Vagina (tissue), 2 donors: ENCODE measurements at regions not wholly inside any gene's neighbourhood (a gene's known extent, or its start where the extent isn't known, plus 50 kb on each side); places are given as distances from the start of the nearest gene placed in this dataset.

Experiments
- DNase-seq, 2 donors: peaks; one replicate each; pipeline ENCODE4 v3.0.0-alpha.2; 2017; ENCODE audit errors: extremely low spot score in 2 of 2
- H3K27ac ChIP-seq: fragments of 200-600 bp; sonication (generic); one replicate; pipeline ENCODE4 v1.5.1; 2019
- H3K27me3 ChIP-seq: fragments of 200-600 bp; sonication (generic); one replicate; pipeline ENCODE4 v1.5.1; 2019
- H3K36me3 ChIP-seq, 2 donors: fragments of 200-600 bp; sonication (generic); one replicate each; pipeline ENCODE4 v1.5.1; 2017 to 2019
- H3K4me1 ChIP-seq: fragments of 200-600 bp; sonication (generic); one replicate; pipeline ENCODE4 v1.5.1; 2019
- H3K4me3 ChIP-seq, 2 donors: fragments of 200-600 bp; sonication (generic); 1 replicate in 1 of 2; 2 replicates in 1 of 2; pipeline ENCODE4 v1.5.1; 2016 to 2019
- H3K9me3 ChIP-seq: fragments of 200-600 bp; sonication (generic); one replicate; pipeline ENCODE4 v1.5.1; 2019
- CTCF ChIP-seq, 3 experiments: fragments of 450-650 bp in 2 of 3; fragments of 200-600 bp in 1 of 3; sonication (generic) in 1 of 3; IDR thresholded peaks; one replicate each; pipeline ENCODE4 v1.5.1; 2017 to 2019; ENCODE audit warnings: antibody characterized with exemption in 3 of 3, mild to moderate bottlenecking in 2 of 3, moderate library complexity in 2 of 3
- POLR2A ChIP-seq, 2 donors: fragments of 450-650 bp; IDR thresholded peaks; one replicate each; pipeline ENCODE4 v1.6.1; 2017; ENCODE audit warnings: antibody characterized with exemption in 2 of 2, mild to moderate bottlenecking in 2 of 2, moderate library complexity in 2 of 2
- POLR2AphosphoS5 ChIP-seq, 2 donors: sonication (generic); formaldehyde crosslinking; IDR thresholded peaks; one replicate each; pipeline ENCODE4 v1.9.0; 2017; ENCODE audit warnings: antibody characterized with exemption in 2 of 2, mild to moderate bottlenecking in 2 of 2, low read depth in 1 of 2; ENCODE audit not compliant: insufficient read depth in 1 of 2
- intact Hi-C: fragments of 100-400 bp; cut with DNase I; formaldehyde crosslinking; loops from one replicate; pipeline ENCODE4 v1.15.1; 2023

GRCh38 chr3:115533218-115533617 is 90.1 kb upstream of the GAP43 start:
- Histone ChIP-seq H3K27me3 (no peaks in the 10 kb centered on the region), H3K36me3 (no peaks in the 10 kb centered on the region), H3K9me3 (no peaks in the 10 kb centered on the region), H3K4me1 (no peaks in the 10 kb centered on the region), H3K27ac (no peak overlapping the region), H3K4me3 (no peak overlapping the region)
- intact Hi-C loops: no loop called here
- no peak for DNase-seq
- TF ChIP-seq POLR2A (IDR thresholded peaks at IDR 0.05): no peak
- no peak for TF ChIP-seq POLR2AphosphoS5 (IDR thresholded peaks at IDR 0.05; ENCODE audit: insufficient read depth in 1 of 2, low read depth in 1 of 2)
- TF ChIP-seq CTCF (IDR thresholded peaks at IDR 0.05): no peak

DNA sequence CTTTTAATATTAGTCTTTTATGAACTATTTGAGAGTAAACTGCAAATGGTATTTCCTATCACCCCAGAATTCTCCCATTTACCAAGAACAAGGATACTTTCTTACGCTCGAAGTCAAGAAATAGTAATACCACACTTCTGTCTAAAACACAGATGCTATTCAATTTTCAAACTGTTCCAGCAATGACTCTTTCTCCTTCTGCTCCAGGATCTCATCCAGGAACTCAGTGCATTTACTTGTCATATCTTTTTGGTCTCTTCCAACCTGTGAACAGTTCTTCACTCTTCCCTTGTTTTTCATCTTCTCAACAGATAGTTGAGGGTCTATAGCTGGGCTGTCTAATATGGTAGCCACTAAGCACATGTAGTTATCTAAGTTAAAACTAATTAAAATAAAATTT is 87.1 kb upstream of the GAP43 start:
- DNase-seq: no peak
- no peaks in the 10 kb centered on the region for H3K4me1 ChIP-seq
- H3K36me3 ChIP-seq: no peaks in the 10 kb centered on the region
- TF ChIP-seq POLR2A (IDR thresholded peaks at IDR 0.05): no peak
- TF ChIP-seq CTCF (IDR thresholded peaks at IDR 0.05): no peak
- TF ChIP-seq POLR2AphosphoS5 (IDR thresholded peaks at IDR 0.05; ENCODE audit: insufficient read depth in 1 of 2, low read depth in 1 of 2): no peak
- H3K9me3 ChIP-seq: no peaks in the 10 kb centered on the region
- no peaks in the 10 kb centered on the region for H3K27me3 ChIP-seq
- H3K27ac ChIP-seq: no peak overlapping the region
- intact Hi-C loops: no loop called here
- no peak overlapping the region for H3K4me3 ChIP-seq

GRCh38 chr3:115537669-115538068 is 85.6 kb upstream of the GAP43 start:
- H3K4me3 ChIP-seq: no peak overlapping the region
- no peaks in the 10 kb centered on the region for H3K27me3 ChIP-seq
- no peaks in the 10 kb centered on the region for H3K36me3 ChIP-seq
- TF ChIP-seq POLR2A (IDR thresholded peaks at IDR 0.05) (no peak), POLR2AphosphoS5 (IDR thresholded peaks at IDR 0.05; ENCODE audit: insufficient read depth in 1 of 2, low read depth in 1 of 2) (no peak), CTCF (IDR thresholded peaks at IDR 0.05) (no peak)
- no peaks in the 10 kb centered on the region for H3K9me3 ChIP-seq
- intact Hi-C loops: no loop called here
- H3K4me1 ChIP-seq: no peaks in the 10 kb centered on the region
- H3K27ac ChIP-seq: no peak overlapping the region
- no peak for DNase-seq

DNA sequence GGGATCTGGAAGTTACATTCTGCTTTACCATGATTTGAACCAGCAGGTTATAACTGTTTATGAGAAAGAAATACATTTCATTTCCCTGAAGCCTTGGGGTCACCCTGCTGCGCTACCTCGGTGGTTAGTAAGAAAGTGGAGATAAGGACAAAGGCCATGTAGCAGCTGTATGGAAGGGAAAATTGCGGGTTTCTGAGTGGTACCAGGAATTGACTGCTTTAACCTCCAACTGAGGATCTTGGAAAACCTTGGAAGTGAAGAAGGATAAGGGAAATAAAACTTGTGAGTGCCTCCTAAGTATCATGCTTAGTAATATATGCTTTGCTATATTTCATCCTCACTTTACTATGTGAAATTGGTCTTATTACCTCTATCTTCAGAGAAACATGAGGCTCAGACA is 76.1 kb upstream of the GAP43 start:
- intact Hi-C loops: no loop called here
- Histone ChIP-seq H3K4me3 (no peak overlapping the region), H3K27me3 (no peaks in the 10 kb centered on the region), H3K27ac (no peak overlapping the region), H3K9me3 (no peaks in the 10 kb centered on the region), H3K36me3 (no peaks in the 10 kb centered on the region), H3K4me1 (no peaks in the 10 kb centered on the region)
- TF ChIP-seq CTCF (IDR thresholded peaks at IDR 0.05): no peak
- TF ChIP-seq POLR2A (IDR thresholded peaks at IDR 0.05): no peak
- no peak for TF ChIP-seq POLR2AphosphoS5 (IDR thresholded peaks at IDR 0.05; ENCODE audit: insufficient read depth in 1 of 2, low read depth in 1 of 2)
- no peak for DNase-seq

DNA sequence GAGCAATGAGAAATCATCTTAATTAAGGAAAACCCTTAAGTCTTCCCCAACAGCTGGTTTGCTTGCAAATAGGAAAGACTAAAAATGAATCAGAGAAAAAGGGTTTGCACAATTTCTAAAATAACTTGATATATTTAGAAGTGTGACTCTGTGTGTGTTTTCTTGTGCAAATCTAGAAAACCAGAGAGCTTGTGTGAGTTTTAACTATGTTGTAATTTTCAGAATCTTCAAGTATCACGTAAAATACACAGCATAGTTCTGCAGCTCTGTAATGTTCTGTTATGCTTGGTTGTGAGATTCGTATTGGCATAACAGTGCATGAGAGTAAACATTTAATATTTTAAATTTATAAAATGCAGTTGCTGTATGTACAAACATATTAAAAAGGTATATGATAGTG is 74.7 kb upstream of the GAP43 start:
- no peak for DNase-seq
- intact Hi-C loops: no loop called here
- Histone ChIP-seq H3K27me3 (no peaks in the 10 kb centered on the region), H3K4me1 (no peaks in the 10 kb centered on the region), H3K27ac (no peak overlapping the region), H3K36me3 (no peaks in the 10 kb centered on the region), H3K9me3 (no peaks in the 10 kb centered on the region), H3K4me3 (no peak overlapping the region)
- TF ChIP-seq POLR2AphosphoS5 (IDR thresholded peaks at IDR 0.05; ENCODE audit: insufficient read depth in 1 of 2, low read depth in 1 of 2): no peak
- TF ChIP-seq CTCF (IDR thresholded peaks at IDR 0.05): no peak
- no peak for TF ChIP-seq POLR2A (IDR thresholded peaks at IDR 0.05)
